Muscle of back (tissue), 3 donors: ENCODE measurements at regions not wholly inside any gene's neighbourhood (a gene's known extent, or its start where the extent isn't known, plus 50 kb on each side); places are given as distances from the start of the nearest gene placed in this dataset.
"Not testable (repeated sequence)": the region's sequence is repeated elsewhere in the genome, so short reads cannot be mapped to it uniquely, and the experiment has no call there.

Experiments used
- DNase-seq, 3 donors: peaks; one replicate each; pipeline versions ENCODE4 v3.0.0 to v3.0.0-alpha.2; 2013

GRCh38 chr3:18625085-18625484 is 199.9 kb upstream of the SATB1 start:
- no peak for DNase-seq

GRCh38 chr3:18623220-18623619 is 198.1 kb upstream of the SATB1 start:
- no peak for DNase-seq

GRCh38 chr3:18618723-18619122 is 193.6 kb upstream of the SATB1 start:
- DNase-seq = no peak

GRCh38 chr3:18611991-18612390 is 186.9 kb upstream of the SATB1 start:
- DNase-seq = no peak

GRCh38 chr3:18609187-18609586 is 184.0 kb upstream of the SATB1 start:
- no peak for DNase-seq

GRCh38 chr3:18597919-18598318 is 172.8 kb upstream of the SATB1 start:
- DNase-seq = no peak

GRCh38 chr3:18593231-18593630 is 168.1 kb upstream of the SATB1 start:
- DNase-seq = no peak

- no peak for DNase-seq
These were observed 166.0 kb upstream of the SATB1 start for GRCh38 chr3:18591120-18591519.

GRCh38 chr3:18586076-18586475 is 160.9 kb upstream of the SATB1 start:
- DNase-seq = no peak

- no peak for DNase-seq
These were observed 160.1 kb upstream of the SATB1 start for GRCh38 chr3:18585004-18585968.

- peak in 1 of 3 donors; percentile 2 for DNase-seq
These were observed 155.1 kb upstream of the SATB1 start for GRCh38 chr3:18580268-18580667.

GRCh38 chr3:18579661-18580060 is 154.5 kb upstream of the SATB1 start:
- DNase-seq = no peak

- DNase-seq = no peak
These were observed 150.4 kb upstream of the SATB1 start for GRCh38 chr3:18575573-18575972.

GRCh38 chr3:18572809-18573208 is 147.7 kb upstream of the SATB1 start:
- no peak for DNase-seq

- no peak for DNase-seq
These were observed 142.2 kb upstream of the SATB1 start for GRCh38 chr3:18567293-18567692.

- no peak for DNase-seq
These were observed 137.4 kb upstream of the SATB1 start for GRCh38 chr3:18562364-18563154.

GRCh38 chr3:18559331-18559842 is 134.2 kb upstream of the SATB1 start:
- peak in 2 of 3 donors; percentile 4 to 16 for DNase-seq

GRCh38 chr3:18558507-18558906 is 133.4 kb upstream of the SATB1 start:
- DNase-seq = no peak

- DNase-seq = no peak
These were observed 132.1 kb upstream of the SATB1 start for GRCh38 chr3:18557216-18557615.

GRCh38 chr3:18556503-18557135 is 131.5 kb upstream of the SATB1 start:
- DNase-seq = no peak

GRCh38 chr3:18556001-18556408 is 130.9 kb upstream of the SATB1 start:
- DNase-seq = no peak

GRCh38 chr3:18552579-18553105 is 127.5 kb upstream of the SATB1 start:
- DNase-seq = not testable (repeated sequence)
